Stimulated activated CD4-positive, alpha-beta T cell treated with anti-CD3 and anti-CD28 coated beads, Interleukin-12 subunit alpha, Interleukin-12 subunit beta, amount 100 ng/mL, for 24 hours (primary cell): ENCODE measurements at regions not wholly inside any gene's neighbourhood (a gene's known extent, or its start where the extent isn't known, plus 50 kb on each side); places are given as distances from the start of the nearest gene placed in this dataset.
"Not testable (repeated sequence)": the region's sequence is repeated elsewhere in the genome, so short reads cannot be mapped to it uniquely, and the experiment has no call there.

ENCODE experiments used
- DNase-seq, 2 experiments: peaks; one replicate each; pipeline ENCODE4 v3.0.0-alpha.2; 2020; ENCODE audit warnings: low read depth in 2 of 2

GRCh38 chr13:44302940-44303575 lies 70.6 kb upstream of the SERP2 start:
- DNase-seq: no peak

DNA sequence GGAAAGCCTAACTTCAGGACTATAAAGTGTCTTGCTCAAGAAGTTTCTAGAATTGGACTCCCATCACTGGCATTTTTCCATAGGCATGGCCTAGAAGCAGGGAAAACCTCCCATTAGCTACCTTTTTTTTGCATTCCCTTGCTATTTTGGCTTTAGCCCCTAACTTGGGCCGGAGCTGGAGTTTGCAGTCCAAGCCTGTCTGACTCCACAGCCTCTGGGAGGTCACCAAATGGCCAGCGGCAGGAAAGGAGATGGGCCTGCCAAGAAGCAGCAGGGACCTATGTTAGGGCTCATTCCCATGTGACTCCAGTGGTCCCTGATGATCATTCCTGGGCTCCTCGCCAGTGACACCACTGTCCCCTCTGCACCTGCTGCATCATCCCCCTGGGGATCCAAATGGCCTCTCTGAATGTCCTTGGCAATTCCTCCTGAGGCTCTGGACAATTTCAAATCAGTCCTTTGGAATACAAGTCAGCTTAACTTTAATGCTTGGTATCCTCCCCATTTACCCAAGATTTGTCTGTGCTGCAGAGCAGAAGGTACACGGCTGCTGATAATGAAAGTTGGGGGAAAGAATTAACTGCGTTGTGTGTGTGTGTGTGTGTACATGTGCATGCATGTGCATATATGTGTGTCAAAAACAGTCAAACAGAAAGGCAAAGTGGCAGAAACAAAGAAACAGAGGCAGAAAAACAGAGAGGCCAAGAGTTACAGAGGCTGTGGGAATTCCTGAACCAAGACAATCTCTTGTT lies 69.8 kb upstream of the SERP2 start:
- DNase-seq: no peak

DNA sequence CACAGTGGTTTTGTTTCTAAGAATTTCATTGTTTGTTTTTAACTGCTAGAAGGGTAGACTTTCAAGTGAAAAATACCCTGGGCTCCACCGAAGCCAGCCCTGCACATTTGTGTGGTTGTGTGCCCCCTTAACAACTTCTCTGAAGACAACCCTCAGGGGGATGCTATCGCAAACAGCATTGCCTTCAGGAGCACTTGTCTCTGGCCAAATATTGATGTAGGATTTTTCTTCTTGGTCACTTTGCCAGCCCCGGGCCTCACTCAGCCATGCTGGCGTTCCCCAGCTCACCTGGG lies 69.2 kb upstream of the SERP2 start:
- no peak for DNase-seq

- no peak for DNase-seq
Observed at GRCh38 chr13:44305286-44305685, 68.3 kb upstream of the SERP2 start.

DNA sequence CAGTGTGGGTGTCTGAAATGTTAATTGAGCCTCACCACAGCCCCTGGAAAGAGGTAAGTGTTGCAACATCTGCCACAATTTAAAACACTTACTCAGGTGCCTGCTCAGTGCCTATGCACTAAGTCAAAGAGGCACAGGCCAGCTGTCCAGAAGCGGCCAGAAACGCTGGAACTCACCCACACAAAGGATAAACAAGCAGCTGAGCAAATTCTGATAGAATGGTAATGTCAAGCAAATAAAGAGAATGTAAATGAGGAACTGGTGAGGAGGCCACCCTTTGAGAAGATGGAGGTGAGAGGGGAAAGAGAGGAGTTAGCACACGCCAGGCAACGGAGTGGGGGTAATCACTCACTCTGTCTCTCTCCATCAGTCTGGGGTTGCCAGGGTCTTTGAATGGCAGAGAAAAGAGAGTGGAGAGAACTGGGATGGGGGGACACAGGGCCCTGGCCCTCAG lies 67.7 kb upstream of the SERP2 start:
- no peak for DNase-seq

DNA sequence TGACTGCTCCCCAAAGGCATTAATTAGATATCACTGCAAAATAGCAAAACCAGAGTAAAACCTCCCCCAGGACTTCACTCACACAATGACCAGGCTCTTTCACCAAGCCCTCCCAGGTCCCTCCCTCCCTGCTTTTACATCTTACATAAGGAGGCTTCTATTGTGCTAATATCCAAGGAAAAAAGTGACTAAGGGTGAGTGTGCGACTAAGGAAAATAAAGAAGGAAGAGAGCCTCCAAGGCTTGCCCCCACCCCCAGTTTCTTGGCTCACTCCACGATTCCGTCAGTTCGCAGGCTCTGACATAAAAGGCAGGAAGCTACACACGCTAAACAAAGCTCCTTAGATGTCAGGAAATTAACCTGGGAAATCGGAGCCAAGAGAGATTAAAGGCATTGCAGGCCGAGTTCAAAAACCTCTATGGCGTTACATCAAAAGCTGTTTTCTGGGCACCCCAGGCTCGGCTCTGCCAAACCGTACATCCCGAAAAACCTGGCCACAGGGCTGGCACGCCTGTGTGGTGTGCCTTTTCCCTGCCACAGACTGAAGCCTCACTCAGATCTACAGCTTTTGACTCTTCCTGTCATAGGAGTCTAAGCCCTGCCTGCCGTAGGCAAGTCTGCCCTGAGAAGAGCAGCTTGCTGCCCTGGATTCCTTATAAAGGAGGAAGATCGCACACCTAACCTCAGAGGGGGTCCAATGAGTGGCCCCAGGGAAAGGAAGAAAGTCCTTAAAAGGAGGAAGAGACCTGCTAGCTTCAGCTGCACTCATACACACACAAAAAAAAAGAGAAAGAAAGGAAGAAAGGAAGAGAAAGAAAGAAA lies 67.0 kb upstream of the SERP2 start:
- no peak for DNase-seq

GRCh38 chr13:44307255-44307654 lies 66.4 kb upstream of the SERP2 start:
- no peak for DNase-seq

DNA sequence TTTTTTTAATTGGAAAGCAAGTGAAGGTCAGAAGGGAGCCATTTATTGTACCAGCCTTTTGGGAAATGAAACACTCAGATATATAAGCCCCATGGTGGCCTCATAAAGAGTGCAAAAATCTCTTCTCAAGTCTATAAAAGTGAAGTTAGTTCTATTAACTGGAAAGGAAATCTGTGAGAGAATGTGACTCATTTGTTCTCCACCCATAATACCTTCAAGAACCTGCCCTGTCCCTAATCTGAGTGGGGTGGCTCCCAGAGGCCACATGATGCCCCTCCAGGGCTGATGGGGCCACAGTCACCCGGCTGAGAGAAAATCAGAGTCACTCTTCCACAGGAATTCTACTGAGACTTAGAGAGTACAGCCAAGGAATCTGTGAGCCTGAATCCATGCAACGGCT lies 65.8 kb upstream of the SERP2 start:
- no peak for DNase-seq

DNA sequence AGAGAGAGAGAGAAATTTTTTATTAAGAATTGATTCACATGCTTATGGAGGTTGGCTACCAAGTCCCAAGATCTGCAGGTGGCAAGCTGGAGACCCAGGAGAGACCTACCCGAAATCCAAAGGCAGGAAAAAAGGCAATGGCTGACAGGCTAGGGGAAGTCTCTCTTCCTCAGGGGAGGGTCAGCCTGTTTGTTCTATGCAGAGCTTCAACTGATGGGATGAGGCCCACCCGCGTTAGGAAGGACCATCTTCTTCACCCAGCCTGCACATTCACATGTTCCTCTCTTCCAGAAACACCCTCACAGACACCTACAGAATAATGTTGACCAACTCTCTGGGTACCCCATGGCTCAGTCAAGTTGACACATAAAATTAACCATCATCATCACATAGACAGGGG lies 65.3 kb upstream of the SERP2 start:
- no peak for DNase-seq

DNA sequence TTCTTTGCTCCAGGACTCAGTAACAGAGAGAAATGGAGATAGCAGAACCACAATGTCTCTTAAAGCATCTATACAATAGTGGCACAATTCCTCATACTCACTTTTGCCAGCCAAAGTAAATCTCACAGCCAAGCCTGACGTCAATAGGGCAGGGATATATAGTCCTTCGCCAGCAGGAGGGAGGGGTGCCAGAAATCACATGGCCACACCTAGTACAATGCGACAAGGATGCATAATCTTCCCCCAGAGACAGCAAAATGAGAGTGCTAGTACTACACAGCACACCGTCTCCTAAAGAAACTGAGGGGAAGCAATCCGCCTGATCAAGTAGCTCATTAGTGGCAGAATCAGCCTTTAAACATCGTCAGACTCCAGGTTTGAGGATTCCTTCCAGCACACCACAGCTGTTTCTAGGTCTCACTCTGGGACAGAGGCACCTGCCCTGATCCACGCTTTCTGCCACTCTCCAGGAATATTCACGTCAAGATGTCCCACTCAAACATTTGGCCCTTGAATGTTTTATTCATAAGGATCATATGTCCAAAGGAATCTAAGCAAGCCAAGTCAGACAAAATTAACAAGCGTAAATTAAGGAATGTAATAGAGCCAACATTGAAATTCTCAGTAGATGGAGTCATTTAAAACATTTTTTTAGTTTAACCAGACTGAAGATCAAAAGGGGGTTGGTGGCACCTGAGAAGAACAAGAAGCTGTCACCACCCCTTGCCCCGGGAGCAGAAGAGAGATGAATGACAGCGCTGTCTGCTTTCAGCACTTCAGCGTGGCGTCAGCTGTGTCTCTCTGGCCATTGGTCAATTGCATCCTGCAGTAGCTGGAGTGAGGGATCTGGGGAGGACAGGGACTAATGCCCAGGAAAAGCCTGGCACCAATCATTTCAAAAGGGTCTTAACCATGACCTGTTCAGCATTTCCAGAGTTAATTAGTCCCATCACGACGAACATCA lies 63.5 kb upstream of the SERP2 start:
- no peak for DNase-seq

GRCh38 chr13:44311011-44311780 lies 62.4 kb upstream of the SERP2 start:
- DNase-seq: no peak

- DNase-seq: no peak
Observed at GRCh38 chr13:44312131-44312530, 61.5 kb upstream of the SERP2 start.

DNA sequence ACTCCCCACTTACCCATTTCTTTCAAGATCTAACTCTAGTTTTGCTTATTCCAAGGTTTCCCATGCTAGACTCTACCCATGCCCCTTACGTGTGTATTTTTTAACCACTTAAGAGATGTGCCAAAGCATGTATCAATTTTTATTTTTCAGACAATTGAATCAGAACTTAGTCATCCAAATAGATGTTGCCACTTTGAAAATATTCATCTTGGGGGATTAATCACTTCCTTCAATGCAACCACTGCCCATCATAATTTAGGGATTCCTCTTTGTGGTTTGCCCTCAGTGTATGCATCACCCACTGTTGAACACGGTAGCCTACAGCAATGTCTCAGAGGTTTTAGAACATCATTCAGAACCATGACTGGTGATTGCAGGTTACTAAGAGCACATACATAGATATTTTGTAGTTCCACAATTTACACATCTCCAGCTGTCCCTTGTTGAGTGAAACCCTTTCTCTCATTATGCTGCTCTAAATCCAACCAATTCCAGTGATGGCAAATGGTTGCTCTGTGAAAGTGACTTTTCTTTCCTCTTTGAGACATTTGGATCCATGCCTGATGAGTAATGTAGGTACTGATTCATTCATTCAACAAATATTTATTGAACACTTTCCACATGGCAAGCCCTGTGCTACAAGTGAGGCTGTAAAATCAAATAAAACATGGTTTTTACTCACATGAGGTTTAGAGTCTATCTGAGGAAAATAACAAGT lies 60.6 kb upstream of the SERP2 start:
- DNase-seq: no peak

DNA sequence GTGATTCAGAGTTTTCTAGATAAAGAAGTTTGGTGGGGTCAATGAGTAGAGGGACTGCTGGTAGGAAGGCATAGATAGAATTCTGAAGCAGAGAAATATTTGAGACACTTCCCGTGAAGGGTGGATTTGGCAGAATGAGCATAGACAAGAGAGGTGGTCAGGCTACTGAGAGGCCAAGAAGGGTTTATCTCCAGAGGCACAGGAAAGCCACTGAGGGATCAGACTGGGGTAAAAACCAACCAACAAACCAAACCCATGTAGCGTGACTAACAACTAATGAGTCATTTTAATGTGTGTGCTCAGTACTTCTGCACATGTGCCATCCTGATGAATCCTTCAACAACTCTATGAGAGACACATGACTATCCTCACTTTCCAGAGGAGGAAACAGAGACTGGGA lies 60.0 kb upstream of the SERP2 start:
- DNase-seq: no peak

DNA sequence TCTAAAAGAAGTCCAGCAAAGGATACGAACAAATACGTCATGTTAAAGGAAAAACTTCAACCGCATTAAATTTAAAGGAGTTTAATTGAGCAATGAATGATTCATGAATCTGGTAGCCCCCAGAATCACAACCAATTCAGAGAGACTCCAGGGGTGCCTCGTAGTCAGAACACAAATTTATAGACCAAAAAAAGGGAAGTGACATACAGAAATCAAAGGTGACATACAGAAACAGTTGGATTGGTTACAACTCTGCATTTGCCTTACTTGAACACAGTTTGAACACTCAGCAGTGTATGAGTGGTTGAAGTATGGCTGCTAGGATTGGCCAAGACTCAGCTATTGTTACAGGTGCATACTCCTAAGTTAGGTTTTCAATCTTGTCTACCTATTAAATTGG lies 59.5 kb upstream of the SERP2 start:
- not testable (repeated sequence) for DNase-seq

- no peak for DNase-seq
Observed at GRCh38 chr13:44317752-44318151, 55.9 kb upstream of the SERP2 start.

- DNase-seq: no peak
Observed at GRCh38 chr13:44318161-44318560, 55.5 kb upstream of the SERP2 start.

- DNase-seq: no peak
Observed at GRCh38 chr13:44320611-44321010, 53.0 kb upstream of the SERP2 start.

DNA sequence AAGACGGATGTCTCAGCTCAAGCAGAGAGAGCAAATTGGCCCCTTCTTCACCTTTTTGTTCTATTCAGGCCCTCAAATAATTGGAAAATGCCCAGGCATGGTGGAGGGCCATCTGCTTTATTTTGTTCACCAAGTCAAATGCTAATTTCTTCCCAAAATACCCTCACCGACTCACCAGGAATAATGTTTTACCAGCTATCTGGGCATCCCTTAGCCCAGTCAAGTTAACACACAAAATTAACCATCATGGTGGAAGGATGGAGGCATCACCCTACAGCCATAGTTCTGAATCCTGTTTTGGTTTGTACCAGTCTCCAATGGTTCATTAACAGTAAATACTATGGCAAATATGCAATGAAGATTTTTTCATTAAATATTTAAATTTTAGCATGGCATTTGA lies 51.7 kb upstream of the SERP2 start:
- DNase-seq: no peak

DNA sequence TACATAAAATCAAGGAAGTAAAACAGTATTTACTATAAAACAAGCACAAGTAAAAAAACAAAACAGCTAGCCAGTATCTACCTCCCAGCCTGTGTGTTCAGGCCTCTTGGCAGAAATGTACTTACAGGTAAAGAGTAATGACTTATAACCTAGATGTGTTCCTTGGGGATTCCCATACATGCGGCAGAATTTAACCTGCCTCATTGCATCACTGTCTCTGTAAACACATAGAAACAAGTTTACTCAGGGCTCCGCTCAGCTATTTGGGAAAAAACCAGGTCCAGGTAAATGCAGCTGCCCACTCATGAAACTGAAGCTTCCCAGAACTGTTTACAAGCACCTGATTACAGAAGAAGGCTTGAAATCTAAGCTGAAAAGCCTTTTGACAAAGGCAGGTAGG lies 50.7 kb upstream of the SERP2 start:
- DNase-seq: no peak
